Testis (tissue), 2 donors: ENCODE measurements at regions not wholly inside any gene's neighbourhood (a gene's known extent, or its start where the extent isn't known, plus 50 kb on each side); places are given as distances from the start of the nearest gene placed in this dataset.

ENCODE experiments used
- POLR2A ChIP-seq: fragments of 450-650 bp; IDR thresholded peaks from one replicate; pipeline ENCODE4 v1.6.1; 2017; ENCODE audit warnings: antibody characterized with exemption, mild to moderate bottlenecking, moderate library complexity
- TF ChIP-seq, protein P1 (sequence below), 3 experiments: fragments of 450-650 bp in 2 of 3; fragments of 200-600 bp in 1 of 3; sonication (generic) in 1 of 3; IDR thresholded peaks; one replicate each; pipeline ENCODE4 v1.5.1; 2016 to 2019; ENCODE audit warnings: antibody characterized with exemption in 3 of 3, mild to moderate bottlenecking in 2 of 3, moderate library complexity in 1 of 3

DNA sequence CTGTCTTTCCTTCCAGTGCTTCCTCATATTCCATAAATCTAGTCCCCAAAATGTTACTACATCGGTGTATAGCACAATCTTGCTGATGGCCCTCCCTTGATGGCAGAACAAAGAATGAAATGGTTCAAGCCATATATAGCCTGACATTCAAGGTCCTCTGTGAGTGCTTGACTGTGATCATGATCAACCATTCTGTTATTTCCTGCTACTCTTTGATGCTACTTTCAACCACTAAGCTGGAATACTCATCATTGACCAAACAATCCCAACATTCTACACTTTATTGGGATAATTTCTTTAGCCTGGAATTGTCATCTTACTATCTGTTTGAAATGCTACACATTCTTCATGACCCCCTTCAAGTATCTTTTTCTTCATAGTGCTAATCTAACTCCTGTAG, 633.9 kb downstream of the PLCL1 start:
- TF ChIP-seq POLR2A, result no peak
- TF ChIP-seq, protein P1, sequence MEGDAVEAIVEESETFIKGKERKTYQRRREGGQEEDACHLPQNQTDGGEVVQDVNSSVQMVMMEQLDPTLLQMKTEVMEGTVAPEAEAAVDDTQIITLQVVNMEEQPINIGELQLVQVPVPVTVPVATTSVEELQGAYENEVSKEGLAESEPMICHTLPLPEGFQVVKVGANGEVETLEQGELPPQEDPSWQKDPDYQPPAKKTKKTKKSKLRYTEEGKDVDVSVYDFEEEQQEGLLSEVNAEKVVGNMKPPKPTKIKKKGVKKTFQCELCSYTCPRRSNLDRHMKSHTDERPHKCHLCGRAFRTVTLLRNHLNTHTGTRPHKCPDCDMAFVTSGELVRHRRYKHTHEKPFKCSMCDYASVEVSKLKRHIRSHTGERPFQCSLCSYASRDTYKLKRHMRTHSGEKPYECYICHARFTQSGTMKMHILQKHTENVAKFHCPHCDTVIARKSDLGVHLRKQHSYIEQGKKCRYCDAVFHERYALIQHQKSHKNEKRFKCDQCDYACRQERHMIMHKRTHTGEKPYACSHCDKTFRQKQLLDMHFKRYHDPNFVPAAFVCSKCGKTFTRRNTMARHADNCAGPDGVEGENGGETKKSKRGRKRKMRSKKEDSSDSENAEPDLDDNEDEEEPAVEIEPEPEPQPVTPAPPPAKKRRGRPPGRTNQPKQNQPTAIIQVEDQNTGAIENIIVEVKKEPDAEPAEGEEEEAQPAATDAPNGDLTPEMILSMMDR (IDR thresholded peaks at IDR 0.05), result no peak
